ENCODE measurements at regions not wholly inside any gene's neighbourhood (a gene's known extent, or its start where the extent isn't known, plus 50 kb on each side); places are given as distances from the start of the nearest gene placed in this dataset.

DNA sequence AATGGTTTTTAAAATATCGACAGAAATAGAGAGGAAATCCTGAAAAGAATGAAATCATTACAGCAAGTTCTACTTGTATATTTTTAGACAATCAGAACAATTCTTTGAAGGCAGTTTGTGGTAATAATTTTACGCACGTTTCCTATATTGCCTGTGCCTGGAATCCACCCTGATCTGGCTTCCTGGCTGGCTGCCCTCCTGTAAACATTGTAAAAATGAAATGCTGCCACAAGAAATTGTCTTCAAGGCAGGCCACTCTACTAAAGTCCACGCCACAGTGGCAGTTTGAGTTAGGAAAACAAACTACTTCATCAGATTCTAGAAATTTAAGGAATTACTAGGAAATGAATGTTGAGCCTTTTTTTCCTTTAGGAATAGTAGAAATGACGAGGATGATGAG lies 454.5 kb upstream of the NR5A2 start:
- TF ChIP-seq, protein P1, sequence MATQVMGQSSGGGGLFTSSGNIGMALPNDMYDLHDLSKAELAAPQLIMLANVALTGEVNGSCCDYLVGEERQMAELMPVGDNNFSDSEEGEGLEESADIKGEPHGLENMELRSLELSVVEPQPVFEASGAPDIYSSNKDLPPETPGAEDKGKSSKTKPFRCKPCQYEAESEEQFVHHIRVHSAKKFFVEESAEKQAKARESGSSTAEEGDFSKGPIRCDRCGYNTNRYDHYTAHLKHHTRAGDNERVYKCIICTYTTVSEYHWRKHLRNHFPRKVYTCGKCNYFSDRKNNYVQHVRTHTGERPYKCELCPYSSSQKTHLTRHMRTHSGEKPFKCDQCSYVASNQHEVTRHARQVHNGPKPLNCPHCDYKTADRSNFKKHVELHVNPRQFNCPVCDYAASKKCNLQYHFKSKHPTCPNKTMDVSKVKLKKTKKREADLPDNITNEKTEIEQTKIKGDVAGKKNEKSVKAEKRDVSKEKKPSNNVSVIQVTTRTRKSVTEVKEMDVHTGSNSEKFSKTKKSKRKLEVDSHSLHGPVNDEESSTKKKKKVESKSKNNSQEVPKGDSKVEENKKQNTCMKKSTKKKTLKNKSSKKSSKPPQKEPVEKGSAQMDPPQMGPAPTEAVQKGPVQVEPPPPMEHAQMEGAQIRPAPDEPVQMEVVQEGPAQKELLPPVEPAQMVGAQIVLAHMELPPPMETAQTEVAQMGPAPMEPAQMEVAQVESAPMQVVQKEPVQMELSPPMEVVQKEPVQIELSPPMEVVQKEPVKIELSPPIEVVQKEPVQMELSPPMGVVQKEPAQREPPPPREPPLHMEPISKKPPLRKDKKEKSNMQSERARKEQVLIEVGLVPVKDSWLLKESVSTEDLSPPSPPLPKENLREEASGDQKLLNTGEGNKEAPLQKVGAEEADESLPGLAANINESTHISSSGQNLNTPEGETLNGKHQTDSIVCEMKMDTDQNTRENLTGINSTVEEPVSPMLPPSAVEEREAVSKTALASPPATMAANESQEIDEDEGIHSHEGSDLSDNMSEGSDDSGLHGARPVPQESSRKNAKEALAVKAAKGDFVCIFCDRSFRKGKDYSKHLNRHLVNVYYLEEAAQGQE (IDR thresholded peaks at IDR 0.05; ENCODE audit: insufficient replicate concordance, low read depth): no peak
- TF ChIP-seq CTCF (IDR thresholded peaks at IDR 0.05; ENCODE audit: insufficient read depth, low read length): no peak

Measured in HL-60 (cell line).